BLaER1 treated with 17β-estradiol and CSF1 and Interleukin-3, amounts not matched to agents 10 nM and 100 nM (cell line): ENCODE measurements at regions not wholly inside any gene's neighbourhood (a gene's known extent, or its start where the extent isn't known, plus 50 kb on each side); places are given as distances from the start of the nearest gene placed in this dataset.

Experiments used
- H3K27ac ChIP-seq, 11 experiments: shearing (Covaris generic); formaldehyde crosslinking; 2 replicates each; pipeline ENCODE4 v1.8.1; 2022
- H3K27me3 ChIP-seq, 11 experiments: shearing (Covaris generic); formaldehyde crosslinking; 2 replicates each; pipeline ENCODE4 v1.8.1; 2022
- H3K36me3 ChIP-seq, 11 experiments: shearing (Covaris generic); formaldehyde crosslinking; 2 replicates each; pipeline ENCODE4 v1.8.1; 2022
- H3K4me1 ChIP-seq, 10 experiments: shearing (Covaris generic); formaldehyde crosslinking; 2 replicates each; pipeline ENCODE4 v1.8.1; 2022
- H3K4me2 ChIP-seq, 11 experiments: shearing (Covaris generic); formaldehyde crosslinking; 2 replicates each; pipeline ENCODE4 v1.8.1; 2022
- H3K4me3 ChIP-seq, 10 experiments: shearing (Covaris generic); formaldehyde crosslinking; 2 replicates each; pipeline ENCODE4 v1.8.1; 2022
- H3K9ac ChIP-seq, 11 experiments: shearing (Covaris generic); formaldehyde crosslinking; 2 replicates each; pipeline ENCODE4 v1.8.1; 2022
- H3K9me3 ChIP-seq, 11 experiments: shearing (Covaris generic); formaldehyde crosslinking; replicated peaks in 1 of 11; 2 replicates each; pipeline ENCODE4 v1.8.1; 2022
- H4K20me1 ChIP-seq, 11 experiments: shearing (Covaris generic); formaldehyde crosslinking; 2 replicates each; pipeline ENCODE4 v1.8.1; 2022
- Cebpa-rat ChIP-seq, 11 experiments: shearing (Covaris generic); IDR thresholded peaks; 2 replicates each; pipeline ENCODE4 v1.8.1; 2022

DNA sequence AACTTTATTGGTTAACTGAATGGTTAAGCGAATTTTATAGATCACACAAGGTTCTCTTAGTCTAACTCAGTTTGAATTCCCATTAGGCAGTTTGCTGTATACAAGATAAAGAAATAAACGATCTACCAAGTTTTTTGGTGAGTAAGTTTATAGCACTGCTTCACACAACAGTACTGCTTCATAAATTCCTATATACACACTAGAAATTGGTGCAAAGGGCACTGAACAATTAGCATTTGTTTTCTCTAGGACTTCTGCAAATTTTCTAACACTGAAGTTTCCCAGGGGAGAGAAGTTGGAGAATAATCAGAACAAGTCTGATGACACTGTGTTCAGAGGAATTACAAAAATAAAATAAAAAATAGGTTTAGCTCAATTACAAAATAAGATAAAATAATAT, 1138.8 kb upstream of the PCDH9 start:
- H3K36me3 ChIP-seq = no peaks in the 10 kb centered on the region
- H4K20me1 ChIP-seq = no peaks in the 10 kb centered on the region
- H3K9ac ChIP-seq = no peak overlapping the region
- H3K4me3 ChIP-seq = no peak overlapping the region
- no peaks in the 10 kb centered on the region for H3K27me3 ChIP-seq
- no peaks in the 10 kb centered on the region for H3K9me3 ChIP-seq
- no peak overlapping the region for H3K4me2 ChIP-seq
- TF ChIP-seq Cebpa-rat (IDR thresholded peaks at IDR 0.05) = no peak
- no peak overlapping the region for H3K27ac ChIP-seq
- no peaks in the 10 kb centered on the region for H3K4me1 ChIP-seq

DNA sequence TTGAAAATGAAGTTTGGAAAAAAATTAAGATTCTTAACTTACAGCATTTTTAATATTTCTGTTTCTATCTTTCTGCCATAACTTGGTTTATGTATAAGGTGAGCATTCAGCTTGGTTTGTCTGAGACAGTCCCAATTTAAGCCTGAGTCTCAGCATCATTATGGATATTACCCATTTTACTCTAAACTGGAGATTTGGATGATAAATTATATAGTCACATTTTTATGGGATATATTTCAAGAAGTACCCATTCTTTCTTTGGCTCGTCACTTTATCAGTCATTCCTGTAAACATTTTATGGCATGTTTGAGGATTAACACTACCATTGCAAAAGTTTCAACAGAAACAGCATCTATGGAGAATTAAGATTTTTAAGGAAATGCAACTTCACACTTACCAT, 1129.0 kb upstream of the PCDH9 start:
- Histone ChIP-seq H3K27ac (no peak overlapping the region), H3K4me3 (no peak overlapping the region), H3K36me3 (no peaks in the 10 kb centered on the region), H3K4me2 (no peak overlapping the region), H3K9ac (no peak overlapping the region), H3K4me1 (no peaks in the 10 kb centered on the region), H4K20me1 (no peaks in the 10 kb centered on the region), H3K27me3 (no peaks in the 10 kb centered on the region), H3K9me3 (no peaks in the 10 kb centered on the region)
- no peak for TF ChIP-seq Cebpa-rat (IDR thresholded peaks at IDR 0.05)

DNA sequence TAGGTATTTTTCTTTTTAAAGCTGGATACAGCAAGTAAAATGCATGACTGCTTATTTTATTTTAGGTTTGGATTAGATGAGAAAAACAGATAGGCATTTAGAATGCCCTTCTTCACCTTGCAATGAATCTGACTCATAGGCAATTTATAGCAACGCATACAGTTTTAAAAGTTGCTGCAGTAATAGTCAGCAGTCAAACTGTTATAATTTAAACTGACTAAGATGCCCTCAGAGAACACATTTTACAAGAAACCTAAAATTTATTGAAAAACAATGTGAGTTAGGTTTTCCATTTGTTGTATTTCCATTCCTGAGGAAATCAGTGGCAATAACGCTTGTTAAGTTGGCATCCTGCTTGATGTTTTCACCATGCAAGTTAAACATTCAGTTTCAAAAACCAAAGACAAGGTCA, 1128.2 kb upstream of the PCDH9 start:
- Histone ChIP-seq H3K9ac (no peak overlapping the region), H3K4me2 (no peak overlapping the region), H3K4me1 (no peaks in the 10 kb centered on the region)

DNA sequence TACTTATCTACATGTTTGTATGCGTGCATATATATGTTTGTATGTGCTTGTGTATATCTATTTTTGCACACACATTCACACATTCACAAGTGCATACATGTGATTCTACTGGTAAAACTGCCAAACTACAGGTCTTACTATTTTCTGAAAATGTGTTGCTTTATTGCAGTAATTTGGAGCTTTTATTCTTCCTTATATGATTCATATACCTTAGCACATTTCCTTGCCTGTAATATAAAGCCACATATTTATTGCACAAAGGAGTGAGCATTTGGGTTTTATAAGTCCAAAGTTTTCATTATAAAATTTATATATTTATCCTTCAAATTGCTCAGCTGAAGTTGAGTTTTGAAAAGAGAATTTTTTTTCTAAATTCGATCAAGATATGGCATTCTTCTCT, 1120.4 kb upstream of the PCDH9 start:
- TF ChIP-seq Cebpa-rat (IDR thresholded peaks at IDR 0.05) = no peak
- H3K9me3 ChIP-seq = no peaks in the 10 kb centered on the region

More for the DNA sequence above, 1128.2 kb upstream of the PCDH9 start:
- TF ChIP-seq Cebpa-rat (IDR thresholded peaks at IDR 0.05) = no peak
- Histone ChIP-seq H3K27me3 (no peaks in the 10 kb centered on the region), H3K4me3 (no peak overlapping the region), H3K9me3 (no peaks in the 10 kb centered on the region), H4K20me1 (no peaks in the 10 kb centered on the region), H3K27ac (no peak overlapping the region), H3K36me3 (no peaks in the 10 kb centered on the region)

DNA sequence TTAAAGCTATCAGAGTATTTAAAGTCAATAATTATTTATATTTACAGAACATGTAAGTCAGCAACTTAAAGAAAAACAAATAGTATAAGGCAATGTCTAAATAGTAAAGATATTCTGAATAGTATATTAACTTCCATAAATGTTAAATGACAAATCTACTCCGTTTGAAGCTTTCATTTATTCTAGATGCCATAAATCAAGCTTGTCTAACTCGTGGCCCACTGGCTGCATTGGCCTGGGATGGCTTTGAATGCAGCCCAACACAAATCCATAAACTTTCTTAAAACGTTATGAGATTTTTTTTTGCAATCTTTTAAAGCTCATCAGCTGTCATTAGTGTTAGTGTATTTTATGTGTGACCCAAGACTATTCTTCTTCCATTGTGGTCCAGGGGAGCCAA, 1117.1 kb upstream of the PCDH9 start:
- no peak overlapping the region for H3K27ac ChIP-seq
- H3K4me2 ChIP-seq = no peak overlapping the region
- 0 out of 22 replicates have a peak, but pooled peaks cover 0 to 7% (median 0%) of the 10 kb centered on the region in 11 experiments for H3K9me3 ChIP-seq
- no peaks in the 10 kb centered on the region for H3K27me3 ChIP-seq
- H3K4me1 ChIP-seq = no peaks in the 10 kb centered on the region
- H3K4me3 ChIP-seq = no peak overlapping the region
- no peak for TF ChIP-seq Cebpa-rat (IDR thresholded peaks at IDR 0.05)
- no peaks in the 10 kb centered on the region for H4K20me1 ChIP-seq
- no peaks in the 10 kb centered on the region for H3K36me3 ChIP-seq
- H3K9ac ChIP-seq = no peak overlapping the region

More for the DNA sequence above, 1120.4 kb upstream of the PCDH9 start:
- no peaks in the 10 kb centered on the region for H3K27me3 ChIP-seq
- H3K4me1 ChIP-seq = no peaks in the 10 kb centered on the region
- H3K27ac ChIP-seq = no peak overlapping the region
- no peak overlapping the region for H3K4me3 ChIP-seq
- H4K20me1 ChIP-seq = no peaks in the 10 kb centered on the region
- H3K9ac ChIP-seq = no peak overlapping the region
- no peak overlapping the region for H3K4me2 ChIP-seq
- no peaks in the 10 kb centered on the region for H3K36me3 ChIP-seq

DNA sequence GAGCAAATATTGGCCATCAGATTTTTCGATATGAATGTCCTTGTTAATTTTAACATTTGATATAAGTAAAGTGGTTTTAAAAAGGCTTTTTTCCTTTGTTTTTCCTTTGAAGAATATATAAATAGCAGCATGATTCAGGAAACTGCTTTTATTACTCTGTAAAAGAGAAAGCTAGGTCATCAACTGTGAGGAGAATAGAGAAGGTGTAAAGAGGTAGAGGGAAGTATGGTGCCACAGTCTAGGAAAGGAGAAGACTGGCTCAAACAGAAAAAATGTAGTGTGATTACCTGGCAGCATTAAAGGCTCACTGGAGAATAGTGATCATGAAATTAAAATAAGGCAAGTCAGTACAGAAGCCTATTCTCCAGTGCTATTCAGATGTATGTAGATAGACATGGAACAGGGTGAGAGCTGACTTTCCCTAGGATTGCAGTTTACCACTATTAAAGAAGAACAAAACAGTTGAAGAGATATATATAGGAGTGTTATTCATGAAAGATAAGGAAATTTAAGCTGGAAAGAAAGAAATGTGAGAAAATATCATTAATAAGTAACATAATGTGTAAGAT, 1115.9 kb upstream of the PCDH9 start:
- Histone ChIP-seq H4K20me1 (no peaks in the 10 kb centered on the region), H3K4me3 (no peak overlapping the region), H3K9me3 (0 out of 22 replicates have a peak, but pooled peaks cover 0 to 7% (median 0%) of the 10 kb centered on the region in 11 experiments), H3K9ac (no peak overlapping the region), H3K27ac (no peak overlapping the region), H3K4me2 (no peak overlapping the region), H3K36me3 (no peaks in the 10 kb centered on the region), H3K4me1 (no peaks in the 10 kb centered on the region), H3K27me3 (no peaks in the 10 kb centered on the region)
- TF ChIP-seq Cebpa-rat (IDR thresholded peaks at IDR 0.05) = no peak

DNA sequence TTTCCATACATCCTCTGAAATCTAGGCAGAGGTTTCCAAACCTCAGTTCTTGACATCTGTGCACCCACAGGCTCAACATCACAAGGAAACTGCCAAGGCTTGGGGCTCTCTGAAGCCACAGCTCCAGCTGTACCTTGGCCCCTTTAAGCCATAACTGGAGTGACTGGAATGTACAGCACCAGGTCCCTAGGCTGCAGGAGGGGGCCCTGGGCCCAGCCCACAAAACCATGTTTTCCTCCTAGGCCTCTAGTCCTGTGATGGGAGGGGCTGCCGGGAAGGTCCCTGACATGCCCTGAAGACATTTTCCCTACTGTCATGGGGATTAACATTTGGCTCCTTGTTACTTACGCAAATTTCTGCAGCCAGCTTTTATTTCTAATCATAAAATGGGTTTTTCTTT, 1093.0 kb upstream of the PCDH9 start:
- H3K9ac ChIP-seq = no peak overlapping the region
- H3K4me3 ChIP-seq = no peak overlapping the region
- H3K4me1 ChIP-seq = no peaks in the 10 kb centered on the region
- H3K9me3 ChIP-seq = peaks cover 9 to 26% (median 15%) of the 10 kb centered on the region in 11 experiments; a peak in 18 of 22 replicates
- H4K20me1 ChIP-seq = no peaks in the 10 kb centered on the region
- no peaks in the 10 kb centered on the region for H3K36me3 ChIP-seq
- H3K4me2 ChIP-seq = no peak overlapping the region
- no peaks in the 10 kb centered on the region for H3K27me3 ChIP-seq
- TF ChIP-seq Cebpa-rat (IDR thresholded peaks at IDR 0.05) = no peak
- no peak overlapping the region for H3K27ac ChIP-seq

DNA sequence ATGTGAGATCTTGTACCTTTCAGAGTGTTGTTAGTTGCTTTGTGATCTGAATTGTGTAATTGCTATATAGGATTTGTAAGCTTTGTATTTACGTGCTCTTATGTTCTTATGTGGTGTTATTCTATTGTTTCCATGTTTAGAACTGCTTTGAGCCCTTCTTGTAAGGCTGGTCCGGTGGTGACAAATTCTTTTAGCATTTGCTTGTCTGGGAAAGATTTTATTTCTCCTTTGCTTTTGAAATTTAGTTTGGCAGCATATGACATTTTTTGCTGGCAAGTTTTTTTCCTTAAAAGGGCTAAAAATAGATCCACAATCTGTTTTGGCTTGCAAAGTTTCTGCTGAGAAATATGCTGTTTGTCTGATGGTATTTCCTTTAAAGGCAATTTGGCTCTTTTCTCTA, 1089.2 kb upstream of the PCDH9 start:
- H3K27ac ChIP-seq = no peak overlapping the region
- H3K36me3 ChIP-seq = no peaks in the 10 kb centered on the region
- no peak for TF ChIP-seq Cebpa-rat (IDR thresholded peaks at IDR 0.05)
- no peak overlapping the region for H3K9ac ChIP-seq
- peaks cover 9 to 26% (median 15%) of the 10 kb centered on the region in 11 experiments; a peak in 18 of 22 replicates for H3K9me3 ChIP-seq
- no peak overlapping the region for H3K4me3 ChIP-seq
- H3K4me1 ChIP-seq = no peaks in the 10 kb centered on the region
- H3K4me2 ChIP-seq = no peak overlapping the region
- no peaks in the 10 kb centered on the region for H4K20me1 ChIP-seq
- no peaks in the 10 kb centered on the region for H3K27me3 ChIP-seq

DNA sequence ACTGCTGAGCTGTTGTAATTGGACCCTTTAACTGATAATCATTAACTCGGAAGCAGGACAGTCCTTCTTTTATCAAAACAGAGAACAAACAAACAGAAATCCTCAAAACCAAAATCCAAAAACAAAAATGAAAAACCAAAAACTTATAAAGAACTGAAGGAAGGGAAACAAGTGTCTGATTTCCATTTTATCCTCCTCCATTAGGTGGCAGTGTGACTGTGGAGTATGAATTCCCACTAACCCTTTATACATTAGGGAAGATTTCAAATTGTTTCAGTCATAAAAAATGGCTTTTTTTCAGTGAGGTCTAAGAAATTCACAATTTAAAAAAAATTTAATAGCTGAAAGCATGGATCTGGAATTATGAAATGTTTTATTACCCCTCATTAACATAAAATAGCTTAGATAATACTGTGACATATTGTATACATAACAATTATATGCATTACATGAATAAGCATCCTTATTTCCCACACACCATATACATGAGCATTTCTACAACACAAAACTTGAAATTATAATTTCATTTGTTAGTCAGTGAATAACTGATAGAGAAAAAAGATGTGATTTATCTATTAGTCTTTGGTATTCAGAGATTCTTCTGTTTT, 1074.3 kb upstream of the PCDH9 start:
- Histone ChIP-seq H3K27me3 (no peaks in the 10 kb centered on the region), H3K4me2 (no peak overlapping the region), H4K20me1 (no peaks in the 10 kb centered on the region), H3K4me3 (no peak overlapping the region), H3K4me1 (no peaks in the 10 kb centered on the region), H3K9ac (no peak overlapping the region), H3K9me3 (no peaks in the 10 kb centered on the region), H3K27ac (no peak overlapping the region), H3K36me3 (no peaks in the 10 kb centered on the region)
- no peak for TF ChIP-seq Cebpa-rat (IDR thresholded peaks at IDR 0.05)

DNA sequence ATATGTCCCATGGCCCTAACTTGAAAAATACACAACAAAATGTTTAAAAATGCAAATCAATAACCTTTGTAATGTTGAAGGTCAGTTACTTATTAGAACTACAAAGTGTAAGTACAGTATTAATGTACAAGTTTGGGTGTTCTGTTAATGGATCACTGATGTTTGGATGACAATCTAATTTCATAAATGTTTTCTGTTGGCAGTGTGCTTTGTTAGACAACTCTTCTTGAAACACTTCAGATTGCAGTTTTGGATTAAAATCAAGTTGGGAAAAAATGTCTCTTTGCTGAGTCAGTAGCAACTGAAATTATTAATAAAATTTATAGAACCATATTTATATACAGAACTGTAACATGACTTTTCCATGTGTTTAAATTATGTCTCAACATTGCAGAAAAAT, 1063.5 kb upstream of the PCDH9 start:
- no peak for TF ChIP-seq Cebpa-rat (IDR thresholded peaks at IDR 0.05)

More for the DNA sequence above, 1063.5 kb upstream of the PCDH9 start:
- no peaks in the 10 kb centered on the region for H3K36me3 ChIP-seq
- no peak overlapping the region for H3K27ac ChIP-seq
- H3K4me3 ChIP-seq = no peak overlapping the region
- H3K9me3 ChIP-seq = no peaks in the 10 kb centered on the region
- H3K4me2 ChIP-seq = no peak overlapping the region
- no peaks in the 10 kb centered on the region for H3K27me3 ChIP-seq
- no peak overlapping the region for H3K9ac ChIP-seq
- H3K4me1 ChIP-seq = no peaks in the 10 kb centered on the region
- no peaks in the 10 kb centered on the region for H4K20me1 ChIP-seq
